SK-N-SH (cell line): ENCODE measurements at regions not wholly inside any gene's neighbourhood (a gene's known extent, or its start where the extent isn't known, plus 50 kb on each side); places are given as distances from the start of the nearest gene placed in this dataset.

Source experiments
- CTCF ChIA-PET: fragments of 300-600, 350-600 bp; formaldehyde crosslinking; extraction: SDS; loops from one replicate; lab custom pipeline; 2021; lab: Yijun Ruan, JAX
- POLR2A ChIA-PET: fragments of 350-600 bp; sonication (Branson Sonifier 250); formaldehyde crosslinking; extraction: SDS; loops from one replicate; lab custom pipeline; 2020; ENCODE audit warnings: antibody characterized with exemption, inconsistent platforms; lab: Yijun Ruan, JAX
- DNase-seq: peaks from one replicate; pipeline ENCODE4 v3.0.0; 2012
- H2AFZ ChIP-seq: fragments of 200-600 bp; sonication (generic); 2 replicates; pipeline ENCODE4 v1.8.1; 2016; ENCODE audit warnings: antibody characterized with exemption, mild to moderate bottlenecking, low read depth
- H3F3A ChIP-seq: fragments of 200-600 bp; sonication (generic); replicated peaks from 2 replicates; pipeline ENCODE3; 2016; ENCODE audit warnings: antibody characterized with exemption, mild to moderate bottlenecking; ENCODE audit not compliant: insufficient read depth
- H3K27ac ChIP-seq, 2 experiments: fragments of 200-500 bp in 1 of 2; fragments of 200-600 bp in 1 of 2; sonication (Bioruptor generic) in 1 of 2; sonication (generic), shearing (Covaris generic) in 1 of 2; 2 replicates each; pipeline versions ENCODE4 v1.5.1 to v1.6.1; 2014 to 2016; ENCODE audit warnings: low read depth in 2 of 2, inconsistent platforms in 1 of 2, low read length in 1 of 2, mild to moderate bottlenecking in 1 of 2, mixed read lengths in 1 of 2
- H3K27me3 ChIP-seq: fragments of 200-600 bp; sonication (generic), shearing (Covaris generic); 2 replicates; pipeline ENCODE4 v1.6.1; 2016; ENCODE audit warnings: mixed run types; ENCODE audit not compliant: insufficient read depth
- H3K36me3 ChIP-seq, 2 experiments: fragments of 200-500 bp in 1 of 2; fragments of 200-600 bp in 1 of 2; sonication (Bioruptor generic) in 1 of 2; sonication (generic) in 1 of 2; replicated peaks in 1 of 2; 2 replicates each; pipeline versions ENCODE3 to v1.5.1; 2014 to 2016; ENCODE audit warnings: low read length in 1 of 2, mild to moderate bottlenecking in 1 of 2; ENCODE audit not compliant: insufficient read depth in 2 of 2, control insufficient read depth in 1 of 2
- H3K4me1 ChIP-seq, 2 experiments: fragments of 200-500 bp in 1 of 2; fragments of 200-600 bp in 1 of 2; sonication (Bioruptor generic) in 1 of 2; sonication (generic), shearing (Covaris generic) in 1 of 2; 2 replicates each; pipeline versions ENCODE4 v1.5.1 to v1.6.1; 2014 to 2016; ENCODE audit warnings: low read depth in 1 of 2, low read length in 1 of 2, mixed run types in 1 of 2; ENCODE audit not compliant: insufficient read depth in 2 of 2, control insufficient read depth in 1 of 2
- H3K4me2 ChIP-seq: fragments of 200-600 bp; sonication (generic), shearing (Covaris generic); 2 replicates; pipeline ENCODE4 v1.6.1; 2017; ENCODE audit warnings: mixed run types
- H3K4me3 ChIP-seq, 2 experiments: fragments of 200-500 bp in 1 of 2; fragments of 200-600 bp in 1 of 2; sonication (Bioruptor generic) in 1 of 2; sonication (generic), shearing (Covaris generic) in 1 of 2; 2 replicates each; pipeline versions ENCODE4 v1.5.1 to v1.8.1; 2014 to 2016; ENCODE audit warnings: low read depth in 2 of 2, inconsistent platforms in 1 of 2, low read length in 1 of 2, mild to moderate bottlenecking in 1 of 2, mixed read lengths in 1 of 2, moderate library complexity in 1 of 2
- H3K79me2 ChIP-seq: fragments of 200-600 bp; sonication (generic); 2 replicates; pipeline ENCODE4 v1.8.1; 2017; ENCODE audit warnings: mild to moderate bottlenecking; ENCODE audit not compliant: insufficient read depth
- H3K9ac ChIP-seq: fragments of 200-600 bp; sonication (generic); 2 replicates; pipeline ENCODE4 v1.6.1; 2017; ENCODE audit warnings: mixed run types
- H3K9me2 ChIP-seq: fragments of 200-600 bp; sonication (generic); 2 replicates; pipeline ENCODE4 v1.6.1; 2017; ENCODE audit warnings: mixed run types
- H3K9me3 ChIP-seq: fragments of 200-600 bp; sonication (generic); 2 replicates; pipeline ENCODE4 v1.6.1; 2017; ENCODE audit warnings: mixed run types, mild to moderate bottlenecking, moderate library complexity
- H4K20me1 ChIP-seq: fragments of 200-600 bp; sonication (generic); 2 replicates; pipeline ENCODE4 v1.6.1; 2017; ENCODE audit warnings: mild to moderate bottlenecking, mixed run types; ENCODE audit not compliant: insufficient read depth
- MEF2A ChIP-seq: IDR thresholded peaks from 2 replicates; pipeline ENCODE4 v1.4.0; 2012; ENCODE audit warnings: low read depth, borderline replicate concordance
- NFIC ChIP-seq: IDR thresholded peaks from 2 replicates; pipeline ENCODE4 v1.4.0; 2012; ENCODE audit warnings: borderline replicate concordance
- POLR2AphosphoS5 ChIP-seq: IDR thresholded peaks from 2 replicates; pipeline ENCODE4 v1.6.1; 2012; ENCODE audit warnings: low read depth, low read length
- RAD21 ChIP-seq: IDR thresholded peaks from 2 replicates; pipeline ENCODE4 v1.6.1; 2012; ENCODE audit warnings: mild to moderate bottlenecking, low read length
- RFX5 ChIP-seq: IDR thresholded peaks from 2 replicates; pipeline ENCODE4 v1.6.1; 2012; ENCODE audit warnings: mild to moderate bottlenecking, improper control_type of control experiment, low read length
- RXRA ChIP-seq: IDR thresholded peaks from 2 replicates; pipeline ENCODE4 v1.4.0; 2012; ENCODE audit warnings: low read depth, mild to moderate bottlenecking, borderline replicate concordance
- ZBTB33 ChIP-seq: IDR thresholded peaks from 2 replicates; pipeline ENCODE4 v1.4.0; 2012; ENCODE audit warnings: low read depth, borderline replicate concordance
- WGBS: methylation state at CpG from one replicate; pipeline ENCODE4 v1.1.6; 2017; ENCODE audit warnings: low lambda C conversion rate; 5-methylcytosine and 5-hydroxymethylcytosine counted together
- TF ChIP-seq, protein P1 (sequence below): fragments of 150-350 bp; IDR thresholded peaks from 2 replicates; pipeline ENCODE4 v1.6.1; 2017; ENCODE audit warnings: antibody characterized with exemption, low read length, low read depth, borderline replicate concordance
- TF ChIP-seq, protein P2 (sequence below): IDR thresholded peaks from 2 replicates; pipeline ENCODE4 v1.4.0; 2012; ENCODE audit warnings: low read depth

DNA sequence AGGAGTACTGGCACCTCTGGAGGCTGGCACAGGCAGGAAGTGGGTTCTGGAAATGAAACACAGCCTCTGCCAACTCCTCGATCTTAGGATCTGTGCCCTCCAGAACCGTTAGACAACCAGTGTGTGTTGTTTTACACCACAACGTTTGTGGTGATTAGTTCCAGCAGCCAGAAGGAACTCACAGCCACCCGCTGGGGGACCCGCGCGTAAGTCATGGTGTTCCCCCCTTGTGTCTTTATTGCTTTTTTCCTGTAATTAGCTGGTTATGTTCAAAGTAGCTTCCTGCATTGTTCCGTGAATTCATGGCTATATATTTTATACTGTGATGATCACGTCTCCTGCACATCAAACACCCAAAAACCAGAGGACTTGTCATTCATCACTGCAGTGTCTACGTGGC lies 117.4 kb downstream of the RNASET2 start:
- H3K4me3 ChIP-seq, result no peak overlapping the region
- no peak overlapping the region for H3K27ac ChIP-seq
- H3K27me3 ChIP-seq, result no peaks in the 10 kb centered on the region
- H3K9me3 ChIP-seq, result no peaks in the 10 kb centered on the region
- H3K9me2 ChIP-seq, result no peaks in the 10 kb centered on the region
- no peak overlapping the region for H2AFZ ChIP-seq
- no peaks in the 10 kb centered on the region for H3F3A ChIP-seq
- no peaks in the 10 kb centered on the region for H3K36me3 ChIP-seq
- TF ChIP-seq, protein P1, sequence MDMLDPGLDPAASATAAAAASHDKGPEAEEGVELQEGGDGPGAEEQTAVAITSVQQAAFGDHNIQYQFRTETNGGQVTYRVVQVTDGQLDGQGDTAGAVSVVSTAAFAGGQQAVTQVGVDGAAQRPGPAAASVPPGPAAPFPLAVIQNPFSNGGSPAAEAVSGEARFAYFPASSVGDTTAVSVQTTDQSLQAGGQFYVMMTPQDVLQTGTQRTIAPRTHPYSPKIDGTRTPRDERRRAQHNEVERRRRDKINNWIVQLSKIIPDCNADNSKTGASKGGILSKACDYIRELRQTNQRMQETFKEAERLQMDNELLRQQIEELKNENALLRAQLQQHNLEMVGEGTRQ, result no peak
- TF ChIP-seq RXRA, result no peak
- no peak for TF ChIP-seq RAD21
- no peak for TF ChIP-seq NFIC
- TF ChIP-seq, protein P2, sequence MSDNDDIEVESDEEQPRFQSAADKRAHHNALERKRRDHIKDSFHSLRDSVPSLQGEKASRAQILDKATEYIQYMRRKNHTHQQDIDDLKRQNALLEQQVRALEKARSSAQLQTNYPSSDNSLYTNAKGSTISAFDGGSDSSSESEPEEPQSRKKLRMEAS, result no peak
- no peak for TF ChIP-seq ZBTB33
- no peak for DNase-seq
- ChIA-PET POLR2A (no interaction called here), CTCF (no interaction called here)
- H4K20me1 ChIP-seq, result no peaks in the 10 kb centered on the region
- no peaks in the 10 kb centered on the region; a peak in 1 of 4 replicates for H3K4me1 ChIP-seq
- H3K9ac ChIP-seq, result no peak overlapping the region
- H3K79me2 ChIP-seq, result no peaks in the 10 kb centered on the region
- no peak overlapping the region for H3K4me2 ChIP-seq
- 72% methylated on average over 10 of the region's 10 CpGs for WGBS

GRCh38 chr6:166836785-166837718 lies 119.3 kb downstream of the RNASET2 start:
- Histone ChIP-seq H3K36me3 (no peaks in the 10 kb centered on the region), H3K9me3 (no peaks in the 10 kb centered on the region), H3K9ac (no peak overlapping the region), H3K4me1 (no peaks in the 10 kb centered on the region; a peak in 1 of 4 replicates), H3K4me3 (no peak overlapping the region), H3K9me2 (no peaks in the 10 kb centered on the region), H2AFZ (no peak overlapping the region), H4K20me1 (no peaks in the 10 kb centered on the region), H3K79me2 (no peaks in the 10 kb centered on the region), H3K27ac (no peak overlapping the region), H3K27me3 (no peaks in the 10 kb centered on the region), H3K4me2 (no peak overlapping the region), H3F3A (no peaks in the 10 kb centered on the region)
- TF ChIP-seq MEF2A (no peak), POLR2AphosphoS5 (no peak), RFX5 (no peak)
- TF ChIP-seq, protein P2, result no peak
- 63% methylated on average over 14 of the region's 33 CpGs for WGBS
- POLR2A ChIA-PET, result no interaction called here
- CTCF ChIA-PET, result interaction anchor here (1.0 to 1.5 kb wide), 2 partner anchors 62 to 204 kb away, joined by 3 to 6 read pairs; no protein-coding TSS in a partner anchor
- no peak for DNase-seq
